ENCODE measurements at regions not wholly inside any gene's neighbourhood (a gene's known extent, or its start where the extent isn't known, plus 50 kb on each side); places are given as distances from the start of the nearest gene placed in this dataset.

GRCh38 chr17:71316176-71316897 is 804.5 kb upstream of the SOX9 start:
- DNase-seq: no peak

- no peak for DNase-seq
These were observed 800.6 kb upstream of the SOX9 start for GRCh38 chr17:71320009-71320796.

GRCh38 chr17:71325117-71325516 is 795.7 kb upstream of the SOX9 start:
- no peak for DNase-seq

- DNase-seq: no peak
These were observed 794.9 kb upstream of the SOX9 start for GRCh38 chr17:71325886-71326285.

- DNase-seq: no peak
These were observed 793.3 kb upstream of the SOX9 start for GRCh38 chr17:71327376-71328059.

GRCh38 chr17:71329310-71330098 is 791.3 kb upstream of the SOX9 start:
- no peak for DNase-seq

- DNase-seq: no peak
These were observed 790.8 kb upstream of the SOX9 start for GRCh38 chr17:71330099-71330375.

- no peak for DNase-seq
These were observed 789.0 kb upstream of the SOX9 start for GRCh38 chr17:71331754-71332325.

GRCh38 chr17:71334048-71334751 is 786.6 kb upstream of the SOX9 start:
- no peak for DNase-seq

- DNase-seq: no peak
These were observed 785.6 kb upstream of the SOX9 start for GRCh38 chr17:71335212-71335611.

GRCh38 chr17:71337938-71338337 is 782.9 kb upstream of the SOX9 start:
- DNase-seq: no peak

- no peak for DNase-seq
These were observed 782.4 kb upstream of the SOX9 start for GRCh38 chr17:71338396-71338795.

GRCh38 chr17:71339206-71339605 is 781.6 kb upstream of the SOX9 start:
- no peak for DNase-seq

- DNase-seq: no peak
These were observed 778.1 kb upstream of the SOX9 start for GRCh38 chr17:71342737-71343136.

GRCh38 chr17:71349908-71350600 is 770.8 kb upstream of the SOX9 start:
- DNase-seq: no peak

GRCh38 chr17:71360301-71360700 is 760.5 kb upstream of the SOX9 start:
- no peak for DNase-seq

GRCh38 chr17:71361656-71362450 is 759.0 kb upstream of the SOX9 start:
- no peak for DNase-seq

GRCh38 chr17:71363661-71364060 is 757.2 kb upstream of the SOX9 start:
- no peak for DNase-seq

GRCh38 chr17:71371809-71372208 is 749.0 kb upstream of the SOX9 start:
- DNase-seq: no peak

GRCh38 chr17:71375948-71376347 is 744.9 kb upstream of the SOX9 start:
- no peak for DNase-seq

GRCh38 chr17:71376933-71377332 is 743.9 kb upstream of the SOX9 start:
- DNase-seq: no peak
